ENCODE measurements at regions not wholly inside any gene's neighbourhood (a gene's known extent, or its start where the extent isn't known, plus 50 kb on each side); places are given as distances from the start of the nearest gene placed in this dataset.

DNA sequence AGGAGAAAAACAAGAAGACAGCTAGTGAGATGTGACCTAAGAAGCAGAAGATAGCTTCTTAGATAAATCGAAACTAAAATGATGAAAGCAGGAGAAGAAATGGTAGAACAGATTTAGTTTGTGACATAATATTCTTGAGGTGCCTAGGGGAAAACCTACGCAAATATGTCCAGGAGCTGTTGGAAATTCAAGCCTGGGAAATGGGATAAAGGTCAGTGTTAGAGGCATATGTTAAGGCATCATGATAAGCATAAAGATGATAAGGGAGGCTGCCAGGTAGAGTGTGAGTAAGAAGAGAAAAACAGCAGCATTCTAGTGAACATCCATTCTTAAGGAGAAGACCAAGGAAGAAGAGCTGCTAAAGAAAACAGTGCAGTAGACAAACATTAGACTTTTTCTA is 109.6 kb upstream of the LGR5 start:
- no peak for TF ChIP-seq NR2C2 (CRISPR knock-in tag; IDR thresholded peaks at IDR 0.05; ENCODE audit: borderline replicate concordance)
- TF ChIP-seq HDAC2 (CRISPR knock-in tag; IDR thresholded peaks at IDR 0.05): no peak
- no peak for TF ChIP-seq ZNF501 (CRISPR knock-in tag; IDR thresholded peaks at IDR 0.05)
- TF ChIP-seq ZNF788 (CRISPR knock-in tag; IDR thresholded peaks at IDR 0.05; ENCODE audit: borderline replicate concordance): no peak
- TF ChIP-seq MTA1 (CRISPR knock-in tag; IDR thresholded peaks at IDR 0.05; ENCODE audit: borderline replicate concordance): no peak
- TF ChIP-seq, protein P1, sequence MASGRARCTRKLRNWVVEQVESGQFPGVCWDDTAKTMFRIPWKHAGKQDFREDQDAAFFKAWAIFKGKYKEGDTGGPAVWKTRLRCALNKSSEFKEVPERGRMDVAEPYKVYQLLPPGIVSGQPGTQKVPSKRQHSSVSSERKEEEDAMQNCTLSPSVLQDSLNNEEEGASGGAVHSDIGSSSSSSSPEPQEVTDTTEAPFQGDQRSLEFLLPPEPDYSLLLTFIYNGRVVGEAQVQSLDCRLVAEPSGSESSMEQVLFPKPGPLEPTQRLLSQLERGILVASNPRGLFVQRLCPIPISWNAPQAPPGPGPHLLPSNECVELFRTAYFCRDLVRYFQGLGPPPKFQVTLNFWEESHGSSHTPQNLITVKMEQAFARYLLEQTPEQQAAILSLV (CRISPR knock-in tag; IDR thresholded peaks at IDR 0.05; ENCODE audit: borderline replicate concordance): no peak
- no peak for TF ChIP-seq CHD4 (IDR thresholded peaks at IDR 0.05; ENCODE audit: borderline replicate concordance, low read length)
- TF ChIP-seq, protein P2, sequence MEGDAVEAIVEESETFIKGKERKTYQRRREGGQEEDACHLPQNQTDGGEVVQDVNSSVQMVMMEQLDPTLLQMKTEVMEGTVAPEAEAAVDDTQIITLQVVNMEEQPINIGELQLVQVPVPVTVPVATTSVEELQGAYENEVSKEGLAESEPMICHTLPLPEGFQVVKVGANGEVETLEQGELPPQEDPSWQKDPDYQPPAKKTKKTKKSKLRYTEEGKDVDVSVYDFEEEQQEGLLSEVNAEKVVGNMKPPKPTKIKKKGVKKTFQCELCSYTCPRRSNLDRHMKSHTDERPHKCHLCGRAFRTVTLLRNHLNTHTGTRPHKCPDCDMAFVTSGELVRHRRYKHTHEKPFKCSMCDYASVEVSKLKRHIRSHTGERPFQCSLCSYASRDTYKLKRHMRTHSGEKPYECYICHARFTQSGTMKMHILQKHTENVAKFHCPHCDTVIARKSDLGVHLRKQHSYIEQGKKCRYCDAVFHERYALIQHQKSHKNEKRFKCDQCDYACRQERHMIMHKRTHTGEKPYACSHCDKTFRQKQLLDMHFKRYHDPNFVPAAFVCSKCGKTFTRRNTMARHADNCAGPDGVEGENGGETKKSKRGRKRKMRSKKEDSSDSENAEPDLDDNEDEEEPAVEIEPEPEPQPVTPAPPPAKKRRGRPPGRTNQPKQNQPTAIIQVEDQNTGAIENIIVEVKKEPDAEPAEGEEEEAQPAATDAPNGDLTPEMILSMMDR (CRISPR knock-in tag; IDR thresholded peaks at IDR 0.05): no peak
- TF ChIP-seq ZFP41 (CRISPR knock-in tag; IDR thresholded peaks at IDR 0.05; ENCODE audit: borderline replicate concordance): no peak
- TF ChIP-seq ZNF530 (CRISPR knock-in tag; IDR thresholded peaks at IDR 0.05; ENCODE audit: low read depth): no peak
- TF ChIP-seq TAF1 (CRISPR knock-in tag; IDR thresholded peaks at IDR 0.05): no peak
- no peak for TF ChIP-seq JUN (CRISPR knock-in tag; IDR thresholded peaks at IDR 0.05)
- TF ChIP-seq ELF4 (CRISPR knock-in tag; IDR thresholded peaks at IDR 0.05; ENCODE audit: borderline replicate concordance): no peak
- no peak for TF ChIP-seq IKZF5 (CRISPR knock-in tag; IDR thresholded peaks at IDR 0.05)
